OCI-LY7 (cell line): ENCODE measurements at regions not wholly inside any gene's neighbourhood (a gene's known extent, or its start where the extent isn't known, plus 50 kb on each side); places are given as distances from the start of the nearest gene placed in this dataset.

Experiments used
- BruUV-seq: library from RNA; stranded (reverse); fragments of 400-500 nt; replicated peaks from 2 replicates; lab custom pipeline; 2021; lab: Mats Ljungman, UMichigan
- CTCF ChIA-PET: fragments of 300-600 bp; sonication (Branson Sonifier 250); formaldehyde crosslinking; loops from one replicate; lab custom pipeline; 2022; ENCODE audit warnings: antibody characterized with exemption; ENCODE audit not compliant: unreplicated experiment; lab: Charles Lee
- POLR2A ChIA-PET: fragments of 300-600 bp; sonication (Branson Sonifier 250); formaldehyde crosslinking; loops from one replicate; lab custom pipeline; 2022; ENCODE audit warnings: antibody characterized with exemption; lab: Charles Lee
- DNase-seq: peaks from one replicate; pipeline ENCODE4 v3.0.0-alpha.2; 2015; ENCODE audit warnings: low spot score
- H2AFZ ChIP-seq: fragments of 200-600 bp; sonication (generic), shearing (Covaris generic); 2 replicates; pipeline ENCODE4 v1.6.1; 2014; ENCODE audit warnings: mild to moderate bottlenecking, antibody characterized with exemption, low read length, moderate library complexity
- H3K27ac ChIP-seq: fragments of 200-600 bp; sonication (generic); 2 replicates; pipeline ENCODE4 v1.5.1; 2014; ENCODE audit warnings: mixed run types, low read depth, mild to moderate bottlenecking, moderate library complexity, low read length, inconsistent platforms; ENCODE audit not compliant: poor library complexity, severe bottlenecking
- H3K36me3 ChIP-seq: fragments of 200-600 bp; sonication (generic); 2 replicates; pipeline ENCODE4 v1.6.1; 2014; ENCODE audit warnings: mild to moderate bottlenecking, antibody characterized with exemption, low read length, moderate library complexity, mixed read lengths; ENCODE audit not compliant: insufficient read depth
- H3K4me1 ChIP-seq: fragments of 200-600 bp; sonication (generic); 2 replicates; pipeline ENCODE4 v1.5.1; 2014; ENCODE audit warnings: mild to moderate bottlenecking, low read length; ENCODE audit not compliant: insufficient read depth, poor library complexity, severe bottlenecking
- H3K4me2 ChIP-seq: fragments of 200-600 bp; sonication (generic); 2 replicates; pipeline ENCODE4 v1.6.1; 2014; ENCODE audit warnings: mild to moderate bottlenecking, low read length
- H3K4me3 ChIP-seq: fragments of 200-600 bp; sonication (generic); 2 replicates; pipeline ENCODE4 v1.5.1; 2014; ENCODE audit warnings: mild to moderate bottlenecking, low read depth, low read length; ENCODE audit not compliant: poor library complexity, severe bottlenecking
- H3K79me2 ChIP-seq: fragments of 200-600 bp; sonication (generic); 2 replicates; pipeline ENCODE4 v1.6.1; 2016; ENCODE audit warnings: low read depth, mild to moderate bottlenecking, low read length, moderate library complexity, mixed read lengths; ENCODE audit not compliant: insufficient read depth
- H3K9me2 ChIP-seq: fragments of 200-600 bp; sonication (generic); 2 replicates; pipeline ENCODE4 v1.6.1; 2016; ENCODE audit warnings: mild to moderate bottlenecking, low read length, mixed read lengths; ENCODE audit not compliant: insufficient read depth
- H3K9me3 ChIP-seq: fragments of 200-600 bp; sonication (generic); 2 replicates; pipeline ENCODE4 v1.6.1; 2014; ENCODE audit warnings: mild to moderate bottlenecking, mixed run types, low read length, mixed read lengths
- H4K20me1 ChIP-seq: fragments of 200-600 bp; sonication (generic); 2 replicates; pipeline ENCODE4 v1.6.1; 2014; ENCODE audit warnings: mild to moderate bottlenecking, antibody characterized with exemption, low read length, moderate library complexity, mixed read lengths; ENCODE audit not compliant: insufficient read depth
- CTCF ChIP-seq: fragments of 200-600 bp; sonication (generic); conservative IDR thresholded peaks from 2 replicates; pipeline ENCODE4 v1.5.1; 2014; ENCODE audit warnings: mild to moderate bottlenecking, antibody characterized with exemption, low read length, moderate library complexity, mixed read lengths
- EZH2phosphoT487 ChIP-seq: fragments of 200-600 bp; sonication (generic); IDR thresholded peaks from 2 replicates; pipeline ENCODE4 v1.6.1; 2018; ENCODE audit warnings: low read depth, borderline replicate concordance, mild to moderate bottlenecking, mixed run types, antibody characterized with exemption, low read length, moderate library complexity, mixed read lengths
- intact Hi-C: fragments of 100-400 bp; cut with micrococcal nuclease; formaldehyde crosslinking; loops from one replicate; pipeline ENCODE4 v1.10.0; 2022; ENCODE audit not compliant: unreplicated experiment

- Histone ChIP-seq H2AFZ (peak overlapping the region; percentile 2; the same call in 1 of the 2 replicates), H3K27ac (no peak overlapping the region), H3K4me2 (no peak overlapping the region), H3K4me3 (no peak overlapping the region), H3K36me3 (no peaks in the 10 kb centered on the region), H4K20me1 (no peaks in the 10 kb centered on the region), H3K4me1 (no peaks in the 10 kb centered on the region), H3K9me3 (no peaks in the 10 kb centered on the region; the same call in 1 of the 2 replicates), H3K79me2 (no peaks in the 10 kb centered on the region), H3K9me2 (no peaks in the 10 kb centered on the region)
- ChIA-PET CTCF (interaction anchor here (0.9 kb wide), 1 partner anchor 12 kb away, joined by 3 read pairs; no protein-coding TSS in a partner anchor), POLR2A (interaction anchor here (0.5 to 1.4 kb wide), 2 partner anchors 12 to 17 kb away, joined by 3 to 5 read pairs; no protein-coding TSS in a partner anchor)
- intact Hi-C loops: no loop called here
- no peak for TF ChIP-seq EZH2phosphoT487
- TF ChIP-seq CTCF: no peak
- BruUV-seq: no TSS peak
- DNase-seq: no peak
These were observed 296.2 kb downstream of the SPATA31D1 start for GRCh38 chr9:82284758-82285157.

- H3K36me3 ChIP-seq: no peaks in the 10 kb centered on the region; the same call in 1 of the 2 replicates
- no peaks in the 10 kb centered on the region; the same call in 1 of the 2 replicates for H3K9me2 ChIP-seq
- DNase-seq: no peak
- no peaks in the 10 kb centered on the region for H4K20me1 ChIP-seq
- peaks cover 12% of the 10 kb centered on the region; the same call in 1 of the 2 replicates for H3K9me3 ChIP-seq
- H3K4me3 ChIP-seq: no peak overlapping the region
- no peaks in the 10 kb centered on the region for H3K4me1 ChIP-seq
- CTCF ChIA-PET: no interaction called here
- H2AFZ ChIP-seq: no peak overlapping the region
- no peak overlapping the region for H3K4me2 ChIP-seq
- intact Hi-C loops: loop anchor here (10.0 kb wide), 1 partner anchor 770 kb away; no protein-coding TSS in a partner anchor
- no peaks in the 10 kb centered on the region for H3K79me2 ChIP-seq
- TF ChIP-seq CTCF: no peak
- no peak for TF ChIP-seq EZH2phosphoT487
- no TSS peak for BruUV-seq
- no peak overlapping the region for H3K27ac ChIP-seq
- POLR2A ChIA-PET: interaction anchor here (0.6 kb wide), 1 partner anchor 165 kb away, joined by 3 read pairs; no protein-coding TSS in a partner anchor
These were observed 306.6 kb downstream of the SPATA31D1 start for GRCh38 chr9:82295181-82295580.

GRCh38 chr9:82299870-82300269 lies 311.3 kb downstream of the SPATA31D1 start:
- H3K4me3 ChIP-seq: no peak overlapping the region
- H3K4me2 ChIP-seq: no peak overlapping the region
- no peak for DNase-seq
- intact Hi-C loops: loop anchor here (10.0 kb wide), 1 partner anchor 775 kb away; no protein-coding TSS in a partner anchor
- no peak overlapping the region for H3K27ac ChIP-seq
- H3K79me2 ChIP-seq: no peaks in the 10 kb centered on the region
- no peak for TF ChIP-seq EZH2phosphoT487
- TF ChIP-seq CTCF: no peak
- peaks cover 8% of the 10 kb centered on the region; the same call in 1 of the 2 replicates for H3K9me3 ChIP-seq
- POLR2A ChIA-PET: interaction anchor here (0.6 kb wide), 2 partner anchors 12 to 36 kb away, joined by 3 to 4 read pairs; no protein-coding TSS in a partner anchor
- no peaks in the 10 kb centered on the region for H3K4me1 ChIP-seq
- H2AFZ ChIP-seq: peak overlapping the region; percentile 26; the same call in 1 of the 2 replicates
- H4K20me1 ChIP-seq: no peaks in the 10 kb centered on the region
- H3K9me2 ChIP-seq: no peaks in the 10 kb centered on the region
- CTCF ChIA-PET: no interaction called here
- no peaks in the 10 kb centered on the region; the same call in 1 of the 2 replicates for H3K36me3 ChIP-seq
- no TSS peak for BruUV-seq
